GM12878 (cell line): ENCODE measurements at regions not wholly inside any gene's neighbourhood (a gene's known extent, or its start where the extent isn't known, plus 50 kb on each side); places are given as distances from the start of the nearest gene placed in this dataset.

Experiments
- ATAC-seq: fragments of 200-7000 bp; cut with Tn5 transposase; 3 replicates; pipeline ENCODE4 v1.9.1; 2020; ENCODE audit warnings: mild to moderate bottlenecking, moderate library complexity
- BruUV-seq: library from RNA; stranded (reverse); fragments of 400-500 nt; replicated peaks from 2 replicates; lab custom pipeline; 2021; lab: Mats Ljungman, UMichigan
- CTCF ChIA-PET: fragments of 300-600 bp; sonication (Branson Sonifier 250); formaldehyde crosslinking; extraction: SDS; loops from one replicate; lab custom pipeline; 2021; ENCODE audit warnings: inconsistent platforms; lab: Yijun Ruan, JAX
- POLR2A ChIA-PET: fragments of 350-600 bp; formaldehyde crosslinking; extraction: SDS; loops from one replicate; lab custom pipeline; 2021; ENCODE audit warnings: inconsistent platforms; lab: Charles Lee
- RAD21 ChIA-PET: fragments of 300-600 bp; sonication (Branson Sonifier 250); formaldehyde crosslinking; loops from one replicate; lab custom pipeline; 2023; ENCODE audit warnings: antibody characterized with exemption; ENCODE audit not compliant: unreplicated experiment; lab: Charles Lee
- SMC1A ChIA-PET: fragments of 300-600 bp; sonication (Branson Sonifier 250); formaldehyde crosslinking; loops from one replicate; lab custom pipeline; 2023; ENCODE audit not compliant: unreplicated experiment, uncharacterized antibody; lab: Charles Lee
- DNase-seq: peaks from one replicate; pipeline ENCODE4 v3.0.0-alpha.2; 2011; ENCODE audit warnings: low read depth, low spot score
- FAIRE-seq: peaks from 3 replicates; lab custom pipeline; 2011; peaks lifted over from hg19 to GRCh38; lab: Jason Lieb, UNC
- H2AFZ ChIP-seq: 2 replicates; pipeline ENCODE4 v1.6.0; 2011; ENCODE audit warnings: low read depth, low read length, control low read depth; ENCODE audit not compliant: control insufficient read depth
- H3K27ac ChIP-seq: 2 replicates; pipeline ENCODE4 v1.5.1; 2011; ENCODE audit warnings: control low read depth; ENCODE audit not compliant: control insufficient read depth, insufficient read depth
- H3K27me3 ChIP-seq, 2 experiments: replicated peaks in 1 of 2; 2 replicates each; pipeline versions ENCODE4 v1.6.0 to v1.6.1; 2011; ENCODE audit warnings: low read length in 1 of 2; ENCODE audit not compliant: control insufficient read depth in 2 of 2, insufficient read depth in 2 of 2
- H3K36me3 ChIP-seq, 2 experiments: 2 replicates each; pipeline ENCODE4 v1.5.1; 2011; ENCODE audit warnings: low read length in 1 of 2; ENCODE audit not compliant: control insufficient read depth in 2 of 2, insufficient read depth in 2 of 2
- H3K4me1 ChIP-seq: 2 replicates; pipeline ENCODE4 v1.6.1; 2011; ENCODE audit warnings: mild to moderate bottlenecking, low read length, moderate library complexity, mixed read lengths; ENCODE audit not compliant: control insufficient read depth, insufficient read depth
- H3K4me2 ChIP-seq: 2 replicates; pipeline ENCODE4 v1.6.0; 2011; ENCODE audit warnings: control low read depth; ENCODE audit not compliant: control insufficient read depth, insufficient read depth
- H3K4me3 ChIP-seq: fragments of 200-600 bp; sonication (generic); 2 replicates; pipeline ENCODE4 v1.5.1; 2016
- H3K79me2 ChIP-seq: 2 replicates; pipeline ENCODE4 v1.6.0; 2011; ENCODE audit warnings: low read length; ENCODE audit not compliant: control insufficient read depth, insufficient read depth
- H3K9ac ChIP-seq: 2 replicates; pipeline ENCODE4 v1.8.0; 2011; ENCODE audit warnings: low read length, control low read depth, mixed read lengths; ENCODE audit not compliant: control insufficient read depth, insufficient read depth
- H3K9me3 ChIP-seq: replicated peaks from 3 replicates; pipeline ENCODE4 v1.5.1; 2011; ENCODE audit warnings: mild to moderate bottlenecking, low read length; ENCODE audit not compliant: control insufficient read depth, insufficient read depth
- H4K20me1 ChIP-seq: 2 replicates; pipeline ENCODE4 v1.6.0; 2011; ENCODE audit not compliant: control insufficient read depth, insufficient read depth
- E2F8 ChIP-seq: fragments of 450-650 bp; IDR thresholded peaks from 2 replicates; pipeline ENCODE4 v1.6.1; 2018; ENCODE audit warnings: mild to moderate bottlenecking, low read depth, moderate library complexity; ENCODE audit not compliant: partially characterized antibody
- EGR1 ChIP-seq, 2 experiments: IDR thresholded peaks; 1 replicate in 1 of 2; 2 replicates in 1 of 2; pipeline ENCODE4 v1.6.1; 2011 to 2012; ENCODE audit warnings: low read depth in 2 of 2, low read length in 2 of 2, borderline replicate concordance in 1 of 2, mild to moderate bottlenecking in 1 of 2, moderate library complexity in 1 of 2
- HDAC2 ChIP-seq: fragments of 200-600 bp; sonication (generic); IDR thresholded peaks from 2 replicates; pipeline ENCODE4 v1.6.1; 2017
- NBN ChIP-seq: fragments of 450-650 bp; IDR thresholded peaks from 2 replicates; pipeline ENCODE4 v1.6.1; 2016
- RBBP5 ChIP-seq: fragments of 200-600 bp; sonication (generic); conservative IDR thresholded peaks from 2 replicates; pipeline ENCODE4 v1.6.1; 2016
- SIX5 ChIP-seq: IDR thresholded peaks from 2 replicates; pipeline ENCODE4 v1.6.1; 2011; ENCODE audit warnings: mild to moderate bottlenecking, low read depth, low read length, moderate library complexity; ENCODE audit not compliant: severe bottlenecking
- SMC3 ChIP-seq: IDR thresholded peaks from 2 replicates; pipeline ENCODE4 v1.6.1; 2011; ENCODE audit warnings: low read length, improper control_type of control experiment, borderline replicate concordance
- SPI1 ChIP-seq: IDR thresholded peaks from 2 replicates; pipeline ENCODE4 v1.6.1; 2011; ENCODE audit warnings: low read depth, mild to moderate bottlenecking, low read length, moderate library complexity, borderline replicate concordance; ENCODE audit not compliant: insufficient read depth
- YBX1 ChIP-seq: fragments of 450-650 bp; IDR thresholded peaks from 2 replicates; pipeline ENCODE4 v1.6.1; 2016; ENCODE audit warnings: antibody characterized with exemption
- ZNF207 ChIP-seq: fragments of 450-650 bp; IDR thresholded peaks from 2 replicates; pipeline ENCODE4 v1.6.1; 2014; ENCODE audit warnings: antibody characterized with exemption, mild to moderate bottlenecking, borderline replicate concordance
- WGBS: methylation state at CpG from one replicate; pipeline ENCODE4 v1.1.6; 2016; ENCODE audit warnings: low lambda C conversion rate; ENCODE audit not compliant: insufficient replicate concordance, insufficient coverage; ENCODE audit errors: missing lambda C conversion rate; 5-methylcytosine and 5-hydroxymethylcytosine counted together
- in situ Hi-C: fragments of 300-500 bp; cut with MboI; formaldehyde crosslinking; loops from 9 replicates; pipeline ENCODE4 v1.14.3; 2018; ENCODE audit warnings: mixed read lengths
- intact Hi-C: fragments of 100-400 bp; cut with micrococcal nuclease; formaldehyde crosslinking; loops from one replicate; pipeline ENCODE4 v1.14.2; 2022; ENCODE audit not compliant: unreplicated experiment

DNA sequence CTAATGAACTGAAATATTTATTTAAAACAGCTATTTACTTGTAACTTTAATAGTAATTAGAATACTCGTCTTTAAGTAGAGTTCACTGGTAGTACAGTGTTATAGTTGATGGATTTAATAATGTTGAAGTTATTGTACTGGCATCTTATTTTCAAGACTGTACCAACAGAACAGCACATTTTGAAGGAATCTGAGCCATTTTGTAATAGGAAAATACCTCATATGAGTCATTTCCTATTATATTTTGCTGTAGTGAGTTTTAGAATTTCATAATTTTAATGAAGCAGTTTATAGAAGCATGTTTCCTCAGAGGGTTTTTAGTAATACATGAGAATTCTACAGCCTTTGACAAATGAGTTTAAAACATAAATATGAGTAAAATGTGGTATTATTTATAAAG, 258.3 kb downstream of the OLFM3 start:
- SMC1A ChIA-PET, result no interaction called here
- Histone ChIP-seq H3K9ac (no peak overlapping the region), H3K27ac (no peak overlapping the region), H3K27me3 (peaks cover 0 to 2% of the 10 kb centered on the region in 2 experiments; a peak in 2 of 4 replicates), H2AFZ (no peak overlapping the region), H4K20me1 (no peaks in the 10 kb centered on the region), H3K4me1 (no peaks in the 10 kb centered on the region), H3K9me3 (no peaks in the 10 kb centered on the region), H3K4me2 (no peak overlapping the region), H3K4me3 (no peak overlapping the region), H3K36me3 (no peaks in the 10 kb centered on the region), H3K79me2 (no peaks in the 10 kb centered on the region)
- FAIRE-seq (no peak), ATAC-seq (no peak), DNase-seq (no peak)
- intact Hi-C loops (no loop called here), in situ Hi-C loops (no loop called here)
- POLR2A ChIA-PET, result no interaction called here
- no TSS peak for BruUV-seq
- CTCF ChIA-PET, result no interaction called here
- TF ChIP-seq RBBP5 (no peak), E2F8 (no peak), SIX5 (no peak), NBN (no peak), ZNF207 (no peak), HDAC2 (no peak), EGR1 (IDR thresholded peaks at IDR 0.05; ENCODE audit: borderline replicate concordance in 1 of 2, low read depth in 2 of 2, low read length in 2 of 2) (no peak), SPI1 (no peak), SMC3 (no peak), YBX1 (no peak)
- 44% methylated on average over 1 of the region's 1 CpG for WGBS
- RAD21 ChIA-PET, result no interaction called here
